Cerebellar cortex (tissue), 1 donor: ENCODE measurements at regions not wholly inside any gene's neighbourhood (a gene's known extent, or its start where the extent isn't known, plus 50 kb on each side); places are given as distances from the start of the nearest gene placed in this dataset.

Source experiments
- DNase-seq: peaks from one replicate; pipeline ENCODE4 v3.0.0-alpha.2; 2015; ENCODE audit warnings: low spot score

- no peak for DNase-seq
Measured at GRCh38 chr6:71430018-71430417, 141.4 kb downstream of the OGFRL1 start.

DNA sequence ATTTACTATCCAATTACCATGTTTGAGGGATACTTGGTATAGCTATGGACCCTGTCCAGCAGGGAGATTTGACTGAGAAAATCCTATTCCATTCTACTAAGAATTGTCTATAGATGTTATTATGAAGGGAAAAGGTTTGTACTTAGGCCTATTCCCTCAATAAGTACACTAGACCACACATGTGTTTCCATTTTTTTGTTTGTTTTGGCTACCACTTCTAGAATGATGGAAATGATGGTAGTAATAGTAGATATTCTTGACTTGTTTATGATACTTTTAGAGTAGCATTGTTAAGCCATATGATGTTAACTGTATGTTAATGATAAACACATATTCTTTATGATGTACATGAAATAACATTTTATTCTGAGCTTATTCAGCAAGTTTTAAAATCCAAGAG, 144.8 kb downstream of the OGFRL1 start:
- DNase-seq = no peak

GRCh38 chr6:71444222-71444621, 155.6 kb downstream of the OGFRL1 start:
- peak; percentile 66 for DNase-seq

DNA sequence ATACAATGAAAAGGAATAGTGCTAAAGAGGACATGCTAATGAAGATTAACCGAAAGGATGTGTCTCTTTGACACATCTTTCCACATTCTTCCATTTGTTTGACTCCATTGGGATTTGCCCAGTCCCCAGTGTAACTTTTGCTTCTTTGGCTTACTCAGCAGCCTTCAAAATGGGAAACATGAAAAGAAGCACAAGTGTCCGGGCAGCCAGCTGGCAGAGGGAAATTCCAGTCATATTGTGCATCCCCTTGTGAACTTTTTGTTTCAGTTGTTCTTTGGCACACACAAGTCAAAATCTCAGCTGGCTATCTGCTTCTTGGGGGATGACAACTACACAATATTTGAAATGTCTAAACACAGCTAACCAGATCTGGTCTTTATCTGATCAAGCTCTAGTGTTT, 157.4 kb downstream of the OGFRL1 start:
- DNase-seq = peak; percentile 20

DNA sequence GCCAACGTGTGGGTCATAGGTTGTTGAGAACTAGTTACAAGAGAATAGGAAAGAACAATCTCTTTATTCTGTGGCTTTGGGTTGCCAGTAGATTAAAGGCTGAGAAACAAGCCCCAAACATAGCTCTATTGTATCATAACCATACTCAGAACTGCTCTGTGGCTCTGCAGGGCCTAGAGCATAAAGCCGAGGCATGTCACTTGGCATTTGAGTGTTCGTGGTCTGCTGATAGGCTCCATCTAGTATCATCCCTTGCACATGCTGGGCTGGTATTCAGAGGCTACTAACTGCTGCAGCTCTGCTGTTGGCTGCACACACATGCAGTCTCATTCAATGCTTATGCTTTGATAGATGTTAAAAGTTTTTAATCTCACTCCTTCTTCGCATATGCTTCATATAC, 157.9 kb downstream of the OGFRL1 start:
- DNase-seq = no peak

DNA sequence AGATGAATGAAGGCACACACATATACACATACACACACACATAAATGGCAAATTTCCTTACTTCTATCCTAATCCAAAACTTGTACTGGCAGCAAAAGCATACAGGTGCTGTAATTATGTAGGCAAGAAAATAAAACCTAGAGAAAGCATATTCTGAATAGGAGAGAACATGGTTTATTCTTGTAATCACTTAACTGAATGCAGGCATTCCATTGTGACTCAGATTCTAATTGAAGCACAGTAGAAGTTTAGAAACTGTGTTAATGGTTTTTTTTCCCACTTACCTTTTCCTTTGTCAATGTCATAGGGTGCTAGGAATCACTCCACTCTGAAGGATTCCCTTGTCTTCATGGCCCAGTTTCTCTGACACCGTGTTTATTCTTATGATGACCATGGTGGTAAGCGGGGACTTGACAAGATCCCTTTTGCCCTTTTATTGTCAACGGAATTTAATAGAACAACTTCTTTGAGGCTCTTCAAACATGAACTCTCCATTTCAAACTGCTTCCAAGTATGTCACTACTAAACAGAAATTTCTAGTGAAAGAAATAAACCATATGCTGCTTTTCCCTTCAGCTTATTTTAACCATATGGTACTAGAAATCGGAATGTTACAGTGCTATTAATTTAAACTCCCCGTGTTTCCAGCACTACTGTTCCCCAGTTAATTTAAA, 164.2 kb downstream of the OGFRL1 start:
- no peak for DNase-seq

DNA sequence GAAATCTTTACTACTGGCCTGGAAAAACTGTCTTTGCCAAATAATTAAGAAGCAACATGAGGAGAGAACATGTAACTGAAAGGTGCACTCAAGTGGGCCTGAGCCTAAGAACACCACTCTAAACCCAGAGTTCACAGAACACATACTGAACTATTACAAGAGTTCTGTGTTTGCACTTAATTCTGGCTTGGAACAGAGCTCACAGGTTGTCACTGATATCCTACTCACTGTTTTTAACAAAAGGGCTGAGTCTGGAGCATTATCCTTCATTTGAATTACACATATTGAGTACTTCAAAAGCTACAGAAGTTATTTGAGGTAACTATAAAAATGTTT, 164.7 kb downstream of the OGFRL1 start:
- DNase-seq = no peak

- no peak for DNase-seq
Measured at GRCh38 chr6:71454056-71454455, 165.4 kb downstream of the OGFRL1 start.

- no peak for DNase-seq
Measured at GRCh38 chr6:71457929-71458328, 169.3 kb downstream of the OGFRL1 start.

DNA sequence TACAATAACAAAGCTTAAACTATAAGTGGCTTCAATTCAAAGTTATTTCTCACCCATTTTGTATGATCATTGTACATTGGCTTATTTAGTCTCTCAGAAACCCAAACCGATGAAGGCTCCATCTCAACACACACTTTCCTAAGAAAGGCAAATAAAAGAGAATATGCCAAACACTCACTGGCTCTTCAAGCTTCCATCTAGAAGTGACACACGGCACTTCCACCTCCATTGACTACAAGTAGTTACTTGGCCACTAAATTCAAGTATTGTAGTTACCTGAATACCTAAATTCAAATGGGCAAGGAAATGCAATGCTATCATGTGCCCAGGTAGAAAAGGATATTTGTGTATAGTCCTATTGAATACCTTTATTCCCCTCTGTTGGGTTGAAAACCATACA, 170.6 kb downstream of the OGFRL1 start:
- DNase-seq = no peak

DNA sequence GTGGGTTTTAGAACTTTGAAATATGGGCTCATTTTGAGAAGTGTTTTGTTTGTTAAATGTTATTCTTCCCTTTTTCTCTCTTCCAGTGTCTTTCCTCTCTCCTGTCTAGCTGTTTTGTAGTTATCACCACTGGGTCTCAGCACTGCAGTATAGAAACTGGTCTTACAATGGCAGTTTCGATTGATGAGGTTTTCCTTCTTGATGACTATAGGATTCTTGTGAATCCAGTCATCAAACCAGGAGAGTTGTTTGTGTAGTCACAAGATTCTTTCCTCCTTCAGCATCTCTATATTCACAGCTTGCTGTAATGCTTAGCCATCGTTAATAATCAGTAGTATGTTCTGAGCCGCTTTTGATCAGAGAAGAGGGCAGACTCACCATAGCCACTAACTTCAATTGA, 172.3 kb downstream of the OGFRL1 start:
- DNase-seq = no peak

DNA sequence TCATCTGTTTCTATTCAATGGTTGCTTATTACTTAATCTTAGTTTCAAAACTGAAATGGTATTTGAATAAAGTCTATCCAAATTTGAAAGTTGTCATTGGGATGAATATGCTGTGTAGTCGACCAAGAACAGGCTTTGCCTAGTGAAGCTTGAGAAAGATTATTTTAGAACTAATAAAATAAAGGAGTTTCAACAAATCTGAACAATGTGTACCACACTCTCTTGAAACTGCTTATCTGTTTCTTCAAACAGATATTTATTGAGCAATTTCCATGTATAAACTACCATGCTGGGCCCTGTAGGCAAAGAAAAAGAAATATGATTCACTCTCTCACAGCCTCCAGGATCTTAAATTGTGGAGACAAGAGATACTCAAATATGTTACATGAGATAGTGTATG, 174.4 kb downstream of the OGFRL1 start:
- DNase-seq = no peak

DNA sequence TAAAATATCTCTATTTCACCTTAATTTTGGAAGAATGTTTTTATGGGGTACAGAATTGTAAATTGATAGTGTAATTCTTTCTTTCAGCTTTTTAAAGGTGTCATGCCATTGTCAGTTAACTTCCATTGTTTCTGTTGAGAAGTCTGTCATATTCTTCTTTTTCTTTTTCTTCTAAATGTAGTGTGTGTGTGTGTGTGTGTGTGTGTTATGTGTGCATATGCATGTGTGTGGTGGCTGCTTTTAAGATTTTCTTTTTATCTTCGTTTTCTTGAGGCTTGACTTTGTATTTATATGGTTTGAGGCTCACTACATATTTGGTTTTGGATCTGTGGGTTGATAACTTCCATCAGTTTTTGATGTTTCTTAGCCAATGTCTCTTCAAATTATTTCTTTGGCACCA, 176.5 kb downstream of the OGFRL1 start:
- DNase-seq = no peak

DNA sequence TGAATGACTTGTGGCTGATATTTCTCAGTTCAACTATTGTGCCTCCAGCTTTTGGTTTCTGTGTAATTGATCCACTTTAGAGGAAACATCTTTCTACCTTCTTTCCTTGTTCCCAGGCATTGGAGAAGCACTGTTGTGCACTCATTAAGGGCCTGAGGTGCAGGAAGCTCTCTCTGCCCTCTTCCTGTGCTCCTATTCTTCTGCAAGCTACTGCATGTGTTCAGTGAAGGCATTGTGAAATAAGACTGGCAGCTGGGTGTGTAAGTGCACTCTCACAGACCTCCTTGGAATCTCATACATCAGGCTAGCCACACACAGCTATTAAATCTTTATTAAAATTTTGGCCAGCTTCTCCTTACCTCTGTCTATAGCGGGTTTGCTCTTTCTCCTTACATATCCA, 177.8 kb downstream of the OGFRL1 start:
- no peak for DNase-seq

DNA sequence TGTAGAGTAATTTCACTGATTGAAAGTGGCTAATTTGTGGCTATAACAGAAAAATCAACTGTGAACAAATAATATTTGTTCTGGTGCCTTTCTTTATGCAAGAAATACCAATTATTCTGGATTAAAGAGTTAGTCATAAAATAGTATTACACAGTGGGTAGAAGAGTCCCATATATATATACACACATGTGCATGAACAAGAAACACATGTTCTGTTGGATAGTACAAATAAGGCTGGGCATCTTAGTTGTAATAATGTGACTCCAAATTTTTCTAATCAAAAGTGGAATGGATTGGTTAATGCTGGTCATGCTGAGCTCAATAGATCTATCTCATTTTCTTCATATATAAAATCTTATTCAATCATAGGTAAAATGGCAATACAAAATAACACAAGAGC, 179.4 kb downstream of the OGFRL1 start:
- no peak for DNase-seq

- peak; percentile 33 for DNase-seq
Measured at GRCh38 chr6:71468841-71469700, 180.5 kb downstream of the OGFRL1 start.

DNA sequence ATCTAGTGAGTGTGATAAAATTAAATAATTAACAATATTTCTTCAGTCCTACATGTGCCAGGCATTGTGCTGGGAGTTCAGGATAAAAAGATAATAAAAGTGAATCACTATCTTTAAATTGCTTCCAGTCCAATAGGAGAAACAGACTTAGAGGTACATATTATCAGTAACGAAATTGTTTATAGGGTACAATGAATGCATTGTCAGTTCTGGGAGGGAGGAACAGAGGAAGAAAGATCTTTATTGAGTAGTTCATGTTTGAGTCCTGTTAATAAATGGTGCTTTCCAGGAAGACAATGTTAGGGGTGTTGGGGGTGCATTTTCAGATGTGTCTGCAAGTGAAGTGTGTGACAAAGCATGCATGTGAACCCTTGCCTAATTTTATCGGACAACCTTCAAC, 183.1 kb downstream of the OGFRL1 start:
- DNase-seq = no peak

GRCh38 chr6:71473926-71474325, 185.3 kb downstream of the OGFRL1 start:
- no peak for DNase-seq

- no peak for DNase-seq
Measured at GRCh38 chr6:71474942-71475341, 186.3 kb downstream of the OGFRL1 start.

DNA sequence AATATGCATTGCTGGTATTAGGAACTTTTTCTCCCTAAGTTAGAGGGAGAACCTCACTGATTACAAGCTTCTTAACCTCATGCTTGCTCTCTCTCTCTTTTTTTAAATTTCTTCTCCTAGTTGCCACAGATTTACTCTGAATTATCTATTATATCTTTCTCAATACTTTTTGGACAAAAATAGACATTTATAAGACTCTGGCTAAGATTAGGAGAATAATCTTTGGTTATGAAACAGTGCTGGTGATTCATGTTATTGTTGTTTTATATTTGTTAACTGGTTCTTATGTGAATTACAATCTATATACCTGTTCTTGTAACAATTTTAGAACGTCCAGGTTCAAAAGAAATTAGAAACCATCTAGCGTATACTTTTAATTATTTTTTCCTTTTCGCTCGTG, 187.8 kb downstream of the OGFRL1 start:
- DNase-seq = no peak

GRCh38 chr6:71476872-71477271, 188.3 kb downstream of the OGFRL1 start:
- DNase-seq = no peak

- DNase-seq = no peak
Measured at GRCh38 chr6:71478834-71479541, 190.4 kb downstream of the OGFRL1 start.

DNA sequence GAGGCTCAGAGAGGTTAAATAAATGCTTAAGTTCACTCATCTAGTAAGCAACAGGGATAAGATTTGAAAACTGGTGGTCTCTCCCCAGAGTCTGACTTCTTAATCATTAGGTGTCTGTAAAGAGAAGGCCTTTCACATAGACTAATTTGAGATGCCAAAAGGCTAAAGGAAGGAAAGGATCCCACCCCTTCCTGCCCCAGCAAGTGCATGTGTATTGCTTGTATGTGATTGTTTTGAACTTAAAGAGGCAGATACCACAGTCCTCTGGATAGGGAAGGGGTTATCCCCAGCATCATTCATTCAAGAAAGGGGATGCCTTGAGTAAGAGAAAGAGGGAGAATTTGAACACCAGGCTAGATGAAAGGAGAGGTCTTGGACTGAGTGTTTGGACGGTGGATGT, 192.0 kb downstream of the OGFRL1 start:
- DNase-seq = no peak
